Trophoblast cell (in vitro differentiated cells and primary cell): ENCODE measurements at regions not wholly inside any gene's neighbourhood (a gene's known extent, or its start where the extent isn't known, plus 50 kb on each side); places are given as distances from the start of the nearest gene placed in this dataset.
A peak's percentile ranks its signal among the peaks of the same experiment; 100 is the strongest.

ENCODE experiments used
- DNase-seq, 2 donors: peaks; one replicate each; pipeline ENCODE4 v3.0.0-alpha.2; 2016
- H2AFZ ChIP-seq: 2 replicates; pipeline ENCODE4 v1.6.1; 2013; ENCODE audit warnings: low read length, moderate library complexity, mild to moderate bottlenecking; ENCODE audit not compliant: insufficient read depth, poor library complexity
- H2AK5ac ChIP-seq: 2 replicates; pipeline ENCODE4 v1.6.1; 2013; ENCODE audit warnings: mild to moderate bottlenecking, low read length
- H2BK120ac ChIP-seq: 2 replicates; pipeline ENCODE4 v1.6.1; 2013; ENCODE audit warnings: low read length, mild to moderate bottlenecking, moderate library complexity; ENCODE audit not compliant: insufficient read depth, poor library complexity
- H2BK12ac ChIP-seq: 2 replicates; pipeline ENCODE4 v1.6.1; 2013; ENCODE audit warnings: mild to moderate bottlenecking, low read length, moderate library complexity
- H2BK5ac ChIP-seq: 2 replicates; pipeline ENCODE4 v1.6.1; 2013; ENCODE audit warnings: low read length, low read depth, moderate library complexity, mild to moderate bottlenecking; ENCODE audit not compliant: poor library complexity
- H3K14ac ChIP-seq: 2 replicates; pipeline ENCODE4 v1.6.1; 2013; ENCODE audit warnings: mild to moderate bottlenecking, low read length
- H3K18ac ChIP-seq: 2 replicates; pipeline ENCODE4 v1.6.1; 2013; ENCODE audit warnings: mild to moderate bottlenecking, low read length
- H3K23ac ChIP-seq: 2 replicates; pipeline ENCODE4 v1.6.1; 2013; ENCODE audit warnings: low read length
- H3K27ac ChIP-seq: 2 replicates; pipeline ENCODE4 v1.5.1; 2013; ENCODE audit warnings: low read depth, mild to moderate bottlenecking, inconsistent platforms, low read length, moderate library complexity
- H3K27me3 ChIP-seq: 2 replicates; pipeline ENCODE4 v1.6.1; 2013; ENCODE audit warnings: inconsistent platforms, mild to moderate bottlenecking, low read length, moderate library complexity; ENCODE audit not compliant: insufficient read depth
- H3K36me3 ChIP-seq, 2 experiments: 1 replicate in 1 of 2; 2 replicates in 1 of 2; pipeline ENCODE4 v1.6.1; 2013; ENCODE audit warnings: low read length in 2 of 2, mild to moderate bottlenecking in 2 of 2, moderate library complexity in 1 of 2; ENCODE audit not compliant: insufficient read depth in 2 of 2, control insufficient read depth in 1 of 2
- H3K4ac ChIP-seq: 2 replicates; pipeline ENCODE4 v1.6.1; 2013; ENCODE audit warnings: low read depth, mild to moderate bottlenecking, low read length, moderate library complexity
- H3K4me1 ChIP-seq, 2 experiments: 1 replicate in 1 of 2; 2 replicates in 1 of 2; pipeline ENCODE4 v1.6.1; 2013; ENCODE audit warnings: low read length in 2 of 2, mild to moderate bottlenecking in 2 of 2, moderate library complexity in 1 of 2; ENCODE audit not compliant: insufficient read depth in 2 of 2, control insufficient read depth in 1 of 2
- H3K4me2 ChIP-seq: 2 replicates; pipeline ENCODE4 v1.6.1; 2013; ENCODE audit warnings: inconsistent platforms, mild to moderate bottlenecking, low read length, moderate library complexity
- H3K4me3 ChIP-seq: 2 replicates; pipeline ENCODE4 v1.5.1; 2013; ENCODE audit warnings: mild to moderate bottlenecking, low read depth, low read length, inconsistent platforms
- H3K79me1 ChIP-seq: one replicate; pipeline ENCODE4 v1.6.1; 2013; ENCODE audit warnings: low read length
- H3K79me2 ChIP-seq: 2 replicates; pipeline ENCODE4 v1.6.1; 2013; ENCODE audit warnings: low read length, mild to moderate bottlenecking; ENCODE audit not compliant: control insufficient read depth, insufficient read depth, poor library complexity
- H3K9ac ChIP-seq: 2 replicates; pipeline ENCODE4 v1.6.1; 2013; ENCODE audit warnings: mild to moderate bottlenecking, low read length
- H3K9me3 ChIP-seq: 2 replicates; pipeline ENCODE4 v1.6.1; 2013; ENCODE audit warnings: low read depth, mild to moderate bottlenecking, control low read depth, inconsistent platforms, low read length; ENCODE audit not compliant: insufficient read depth
- H4K12ac ChIP-seq: 2 replicates; pipeline ENCODE4 v1.6.1; 2013; ENCODE audit warnings: low read depth, mild to moderate bottlenecking, low read length, moderate library complexity
- H4K8ac ChIP-seq: 2 replicates; pipeline ENCODE4 v1.6.1; 2013; ENCODE audit warnings: low read depth, mild to moderate bottlenecking, low read length, moderate library complexity
- H4K91ac ChIP-seq: one replicate; pipeline ENCODE4 v1.6.1; 2013; ENCODE audit warnings: low read depth, mild to moderate bottlenecking, low read length, moderate library complexity
- WGBS: extraction: QIAGEN DNeasy Blood & Tissue Kit; methylation state at CpG from one replicate; pipeline ENCODE4 v1.1.7; 2013; ENCODE audit warnings: missing lambda C conversion rate; ENCODE audit not compliant: insufficient read length, insufficient coverage; ENCODE audit errors: extremely low coverage; 5-methylcytosine and 5-hydroxymethylcytosine counted together

DNA sequence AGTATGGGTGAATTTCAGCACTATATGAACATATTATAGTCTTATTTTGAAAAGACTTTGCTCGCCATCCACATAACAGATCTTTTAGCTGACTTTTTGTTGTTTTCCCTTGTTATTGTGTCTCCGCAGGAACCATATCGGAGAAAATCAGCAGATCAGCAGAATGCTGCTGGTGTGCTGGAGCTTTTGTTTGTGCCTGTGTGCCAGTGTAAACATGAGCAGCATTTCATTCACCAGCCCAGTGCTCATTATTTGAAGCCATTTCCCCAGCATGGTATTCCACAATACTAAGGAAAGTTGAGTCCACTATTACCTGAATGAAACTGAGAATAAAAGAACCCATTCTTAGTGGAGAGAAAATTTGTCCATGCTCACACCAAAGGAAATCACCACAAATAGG is 261.8 kb upstream of the ARX start:
- no peak overlapping the region for H3K14ac ChIP-seq
- no peak overlapping the region for H3K9ac ChIP-seq
- no peak overlapping the region for H3K4ac ChIP-seq
- no peak overlapping the region for H3K23ac ChIP-seq
- DNase-seq = peak in 1 of 2 donors; percentile 39
- H4K91ac ChIP-seq = no peak overlapping the region
- no peak overlapping the region for H2AK5ac ChIP-seq
- H2BK120ac ChIP-seq = no peak overlapping the region
- H3K79me2 ChIP-seq = no peaks in the 10 kb centered on the region
- H3K18ac ChIP-seq = no peak overlapping the region
- H2BK5ac ChIP-seq = no peak overlapping the region
- no peak overlapping the region for H4K12ac ChIP-seq
- H3K4me1 ChIP-seq = no peaks in the 10 kb centered on the region
- WGBS = no CpG with 5 or more reads among the region's 3 CpGs
- no peaks in the 10 kb centered on the region for H3K27me3 ChIP-seq
- no peak overlapping the region for H3K27ac ChIP-seq
- no peaks in the 10 kb centered on the region for H3K9me3 ChIP-seq
- no peak overlapping the region for H3K4me3 ChIP-seq
- H3K4me2 ChIP-seq = no peak overlapping the region
- no peak overlapping the region for H2AFZ ChIP-seq
- H2BK12ac ChIP-seq = no peak overlapping the region
- no peaks in the 10 kb centered on the region for H3K79me1 ChIP-seq
- H3K36me3 ChIP-seq = no peaks in the 10 kb centered on the region
- no peak overlapping the region for H4K8ac ChIP-seq

DNA sequence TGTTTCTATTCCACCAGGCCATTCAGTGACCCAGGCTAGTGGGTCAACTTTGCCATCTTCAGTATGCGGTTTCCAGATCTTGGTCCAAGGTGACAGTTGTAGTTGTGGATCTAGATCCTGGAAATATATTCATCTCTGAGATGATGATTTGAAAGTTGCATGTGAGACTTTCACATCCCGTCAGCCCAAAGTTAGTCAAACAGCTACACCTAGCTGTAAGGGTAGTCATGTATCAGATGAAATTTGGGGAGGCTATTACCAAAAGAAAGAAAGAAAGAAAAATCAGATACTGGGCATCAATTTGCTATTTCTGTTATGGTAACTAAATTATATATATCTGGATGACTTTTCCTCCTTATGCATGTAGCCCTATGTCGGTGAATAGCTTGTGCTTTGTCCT is 259.4 kb upstream of the ARX start:
- Histone ChIP-seq H3K4me2 (no peak overlapping the region), H3K9ac (no peak overlapping the region), H3K4me1 (no peaks in the 10 kb centered on the region), H3K4me3 (no peak overlapping the region), H3K4ac (no peak overlapping the region), H2BK12ac (no peak overlapping the region), H3K36me3 (no peaks in the 10 kb centered on the region), H4K12ac (no peak overlapping the region), H4K8ac (no peak overlapping the region), H3K27ac (no peak overlapping the region), H4K91ac (no peak overlapping the region), H2AK5ac (no peak overlapping the region), H3K27me3 (no peaks in the 10 kb centered on the region), H3K23ac (no peak overlapping the region), H3K79me2 (no peaks in the 10 kb centered on the region), H2AFZ (no peak overlapping the region), H3K14ac (no peak overlapping the region), H2BK120ac (no peak overlapping the region), H3K9me3 (no peaks in the 10 kb centered on the region), H2BK5ac (no peak overlapping the region), H3K79me1 (no peaks in the 10 kb centered on the region), H3K18ac (no peak overlapping the region)
- WGBS = no CpG with 5 or more reads among the region's 3 CpGs
- no peak for DNase-seq

- Histone ChIP-seq H3K9ac (no peak overlapping the region), H3K27ac (no peak overlapping the region), H2AK5ac (no peak overlapping the region), H3K4ac (no peak overlapping the region), H3K79me2 (no peaks in the 10 kb centered on the region), H3K4me2 (no peak overlapping the region), H3K14ac (no peak overlapping the region), H4K91ac (no peak overlapping the region), H3K79me1 (no peaks in the 10 kb centered on the region), H2BK120ac (no peak overlapping the region), H4K8ac (no peak overlapping the region), H4K12ac (no peak overlapping the region), H2BK5ac (no peak overlapping the region), H3K9me3 (no peaks in the 10 kb centered on the region), H2BK12ac (no peak overlapping the region), H3K18ac (no peak overlapping the region), H3K23ac (no peak overlapping the region), H3K4me3 (no peak overlapping the region), H3K4me1 (no peaks in the 10 kb centered on the region), H2AFZ (no peak overlapping the region), H3K36me3 (no peaks in the 10 kb centered on the region), H3K27me3 (no peaks in the 10 kb centered on the region)
- no CpG with 5 or more reads among the region's 2 CpGs for WGBS
- peak in 1 of 2 donors; percentile 18 for DNase-seq
Measured at GRCh38 chrX:25241461-25241860, 225.7 kb upstream of the ARX start.

- H3K23ac ChIP-seq = no peak overlapping the region
- H2BK5ac ChIP-seq = no peak overlapping the region
- no peak overlapping the region for H3K9ac ChIP-seq
- H3K4ac ChIP-seq = no peak overlapping the region
- H3K4me3 ChIP-seq = no peak overlapping the region
- no peaks in the 10 kb centered on the region for H3K79me2 ChIP-seq
- no peak overlapping the region for H4K12ac ChIP-seq
- peak in 1 of 2 donors; percentile 2 for DNase-seq
- no peak overlapping the region for H4K8ac ChIP-seq
- H3K18ac ChIP-seq = no peak overlapping the region
- no peaks in the 10 kb centered on the region for H3K9me3 ChIP-seq
- H2BK120ac ChIP-seq = no peak overlapping the region
- H3K27me3 ChIP-seq = no peaks in the 10 kb centered on the region
- H2BK12ac ChIP-seq = no peak overlapping the region
- H2AK5ac ChIP-seq = no peak overlapping the region
- no peak overlapping the region for H4K91ac ChIP-seq
- H3K4me1 ChIP-seq = no peaks in the 10 kb centered on the region
- H3K36me3 ChIP-seq = no peaks in the 10 kb centered on the region
- H2AFZ ChIP-seq = no peak overlapping the region
- H3K4me2 ChIP-seq = no peak overlapping the region
- H3K79me1 ChIP-seq = no peaks in the 10 kb centered on the region
- no peak overlapping the region for H3K27ac ChIP-seq
- H3K14ac ChIP-seq = no peak overlapping the region
- WGBS = no CpG with 5 or more reads among the region's 5 CpGs
Measured at GRCh38 chrX:25226151-25226550, 210.4 kb upstream of the ARX start.
